Spinal cord (tissue), 9 donors: ENCODE measurements at regions not wholly inside any gene's neighbourhood (a gene's known extent, or its start where the extent isn't known, plus 50 kb on each side); places are given as distances from the start of the nearest gene placed in this dataset.

ENCODE experiments used
- DNase-seq, 6 donors: peaks; one replicate each; pipeline versions ENCODE4 v3.0.0 to v3.0.0-alpha.2; 2013 to 2015; ENCODE audit warnings: low spot score in 6 of 6, low read depth in 4 of 6
- H3K27ac ChIP-seq: one replicate; pipeline ENCODE4 v1.5.1; 2013; ENCODE audit warnings: low read depth, low read length, control low read depth
- H3K27me3 ChIP-seq: one replicate; pipeline ENCODE4 v1.6.1; 2013; ENCODE audit warnings: low read length; ENCODE audit not compliant: control insufficient read depth, insufficient read depth
- H3K36me3 ChIP-seq: one replicate; pipeline ENCODE4 v1.6.1; 2013; ENCODE audit warnings: low read length; ENCODE audit not compliant: control insufficient read depth, insufficient read depth
- H3K4me1 ChIP-seq: one replicate; pipeline ENCODE4 v1.6.1; 2013; ENCODE audit warnings: low read length; ENCODE audit not compliant: control insufficient read depth, insufficient read depth
- H3K4me3 ChIP-seq: one replicate; pipeline ENCODE4 v1.5.1; 2013; ENCODE audit warnings: low read depth, low read length, control low read depth
- H3K9me3 ChIP-seq: one replicate; pipeline ENCODE4 v1.6.1; 2013; ENCODE audit warnings: low read length; ENCODE audit not compliant: control insufficient read depth, insufficient read depth
- WGBS: methylation state at CpG from one replicate; pipeline ENCODE4 v1.1.5; 2013; ENCODE audit warnings: missing lambda C conversion rate; ENCODE audit not compliant: insufficient coverage; 5-methylcytosine and 5-hydroxymethylcytosine counted together
- donor health status: healthy.

- H3K4me3 ChIP-seq, result no peak overlapping the region
- DNase-seq, result no peak
- H3K36me3 ChIP-seq, result no peaks in the 10 kb centered on the region
- WGBS, result 100% methylated on average over 1 of the region's 4 CpGs
- no peak overlapping the region for H3K27ac ChIP-seq
- H3K4me1 ChIP-seq, result no peaks in the 10 kb centered on the region
- no peaks in the 10 kb centered on the region for H3K9me3 ChIP-seq
- no peaks in the 10 kb centered on the region for H3K27me3 ChIP-seq
Measured at GRCh38 chr1:96011606-96012005, 710.0 kb upstream of the PTBP2 start.

DNA sequence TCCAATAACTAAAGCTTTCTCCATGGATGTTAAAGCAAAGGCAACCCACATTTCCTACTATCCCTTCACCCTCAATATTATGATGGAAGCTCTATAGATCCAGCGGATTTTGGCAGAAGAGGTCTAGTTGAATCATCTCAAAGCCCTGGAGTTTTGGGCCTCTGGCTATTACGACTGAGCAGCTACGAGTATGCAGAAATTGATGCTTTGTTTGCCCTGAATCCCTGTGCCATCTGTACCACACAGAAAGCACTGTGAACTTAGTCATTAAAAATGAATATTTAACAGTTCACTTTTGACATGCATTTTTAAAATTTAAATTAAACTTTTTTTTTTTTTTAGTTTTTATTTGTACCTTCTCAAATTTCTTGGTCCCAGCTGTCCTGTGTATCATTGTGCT, 705.4 kb upstream of the PTBP2 start:
- Histone ChIP-seq H3K27ac (no peak overlapping the region), H3K27me3 (no peaks in the 10 kb centered on the region), H3K36me3 (no peaks in the 10 kb centered on the region), H3K9me3 (no peaks in the 10 kb centered on the region), H3K4me3 (no peak overlapping the region), H3K4me1 (no peaks in the 10 kb centered on the region)
- peak in 2 of 6 donors; percentile 40 to 43 for DNase-seq
- WGBS, result no CpG with 5 or more reads among the region's 3 CpGs

DNA sequence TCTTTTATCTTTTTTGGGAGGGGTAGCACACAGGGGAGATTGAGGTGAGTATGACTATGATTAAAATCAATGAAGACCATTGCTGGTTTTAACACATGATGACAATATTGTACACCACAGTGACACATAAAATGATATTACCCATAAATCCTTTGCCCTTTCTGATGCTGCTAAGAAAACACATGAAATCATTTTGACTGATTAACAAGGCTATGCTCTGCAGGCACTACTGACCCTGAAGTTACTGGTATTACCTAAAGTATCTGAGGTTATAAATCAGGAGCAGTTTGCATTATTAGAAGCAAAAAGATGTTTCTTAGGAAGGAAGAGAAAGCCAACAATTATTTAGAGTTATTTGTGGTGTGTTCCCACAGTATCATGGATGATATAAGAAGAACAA, 701.2 kb upstream of the PTBP2 start:
- no peaks in the 10 kb centered on the region for H3K4me1 ChIP-seq
- no peaks in the 10 kb centered on the region for H3K9me3 ChIP-seq
- H3K27ac ChIP-seq, result no peak overlapping the region
- H3K4me3 ChIP-seq, result no peak overlapping the region
- DNase-seq, result no peak
- H3K36me3 ChIP-seq, result no peaks in the 10 kb centered on the region
- no peaks in the 10 kb centered on the region for H3K27me3 ChIP-seq

DNA sequence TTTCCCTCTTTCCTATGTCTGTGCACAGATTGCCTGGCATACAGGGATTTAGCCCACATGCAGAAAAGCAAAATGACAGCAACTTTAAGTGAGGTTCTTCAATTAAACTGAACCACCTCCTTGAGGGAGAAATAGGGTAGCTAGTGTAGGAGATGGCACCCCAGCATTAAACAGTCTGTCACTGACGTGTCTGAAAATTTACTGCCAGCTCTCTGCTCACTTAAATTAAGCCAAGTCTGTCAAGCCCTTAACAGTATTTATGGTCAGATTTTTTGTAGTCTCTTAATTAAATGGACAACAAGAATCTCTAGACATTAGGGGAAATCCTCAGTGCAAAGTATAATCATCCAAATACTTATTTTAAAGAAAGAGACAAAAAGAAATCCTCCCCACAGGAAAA, 696.5 kb upstream of the PTBP2 start:
- no CpG with 5 or more reads among the region's 1 CpG for WGBS
- Histone ChIP-seq H3K27me3 (no peaks in the 10 kb centered on the region), H3K27ac (no peak overlapping the region), H3K4me1 (no peaks in the 10 kb centered on the region), H3K9me3 (peaks cover 4% of the 10 kb centered on the region), H3K36me3 (no peaks in the 10 kb centered on the region), H3K4me3 (no peak overlapping the region)
- no peak for DNase-seq

DNA sequence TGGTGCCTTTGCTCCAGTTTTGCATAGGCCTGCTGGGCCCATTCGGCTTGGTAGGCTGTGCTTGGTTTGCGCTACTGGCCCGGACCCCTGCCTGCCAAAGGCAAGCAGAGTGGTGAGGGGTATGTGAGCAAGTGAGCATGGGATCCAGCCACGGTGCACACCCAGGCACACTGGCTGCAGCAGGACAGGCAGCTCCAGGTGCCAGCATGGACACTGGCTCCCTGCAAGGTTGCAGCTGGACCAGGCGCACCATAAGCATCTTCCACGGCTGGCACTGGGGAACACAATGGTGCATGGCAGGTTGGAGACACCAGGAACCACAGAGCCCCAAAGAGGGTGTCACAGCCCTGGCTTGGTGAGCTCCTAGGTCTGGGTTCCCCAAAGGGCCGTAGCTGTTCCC, 693.5 kb upstream of the PTBP2 start:
- H3K9me3 ChIP-seq, result peaks cover 4% of the 10 kb centered on the region
- WGBS, result 92% methylated on average over 6 of the region's 7 CpGs
- no peak overlapping the region for H3K27ac ChIP-seq
- H3K36me3 ChIP-seq, result no peaks in the 10 kb centered on the region
- H3K4me3 ChIP-seq, result no peak overlapping the region
- H3K4me1 ChIP-seq, result no peaks in the 10 kb centered on the region
- DNase-seq, result no peak
- no peaks in the 10 kb centered on the region for H3K27me3 ChIP-seq

GRCh38 chr1:96030312-96030711, 691.3 kb upstream of the PTBP2 start:
- no peak for DNase-seq

DNA sequence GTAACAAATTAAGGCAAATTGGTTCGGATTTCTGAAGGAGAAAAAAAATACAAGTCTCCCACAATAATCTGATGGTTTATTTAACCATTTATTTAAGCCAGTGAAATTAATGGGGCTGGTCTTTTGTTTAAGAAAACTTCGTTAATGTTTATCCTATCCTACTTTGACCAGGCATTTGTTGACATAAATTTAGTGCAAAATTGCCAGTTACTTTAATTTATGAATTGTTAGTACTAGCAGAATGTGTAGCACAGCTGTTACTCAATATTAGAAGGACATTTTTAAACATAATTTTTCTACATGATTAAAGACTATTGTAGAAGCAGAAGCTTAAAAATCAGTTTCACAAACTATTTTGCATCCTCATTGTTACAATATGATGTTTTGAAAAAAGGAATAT, 687.6 kb upstream of the PTBP2 start:
- no peaks in the 10 kb centered on the region for H3K36me3 ChIP-seq
- whole genome bisulfite sequencing, result no CpG with 5 or more reads among the region's 2 CpGs
- no peak overlapping the region for H3K4me3 ChIP-seq
- H3K4me1 ChIP-seq, result no peaks in the 10 kb centered on the region
- no peak overlapping the region for H3K27ac ChIP-seq
- H3K9me3 ChIP-seq, result peaks cover 4% of the 10 kb centered on the region
- no peaks in the 10 kb centered on the region for H3K27me3 ChIP-seq
- DNase-seq, result no peak

More at GRCh38 chr1:96030312-96030711, 691.3 kb upstream of the PTBP2 start:
- H3K9me3 ChIP-seq, result peaks cover 4% of the 10 kb centered on the region
- no peaks in the 10 kb centered on the region for H3K4me1 ChIP-seq
- WGBS, result no CpG with 5 or more reads among the region's 1 CpG
- no peaks in the 10 kb centered on the region for H3K27me3 ChIP-seq
- no peak overlapping the region for H3K4me3 ChIP-seq
- no peak overlapping the region for H3K27ac ChIP-seq
- no peaks in the 10 kb centered on the region for H3K36me3 ChIP-seq

DNA sequence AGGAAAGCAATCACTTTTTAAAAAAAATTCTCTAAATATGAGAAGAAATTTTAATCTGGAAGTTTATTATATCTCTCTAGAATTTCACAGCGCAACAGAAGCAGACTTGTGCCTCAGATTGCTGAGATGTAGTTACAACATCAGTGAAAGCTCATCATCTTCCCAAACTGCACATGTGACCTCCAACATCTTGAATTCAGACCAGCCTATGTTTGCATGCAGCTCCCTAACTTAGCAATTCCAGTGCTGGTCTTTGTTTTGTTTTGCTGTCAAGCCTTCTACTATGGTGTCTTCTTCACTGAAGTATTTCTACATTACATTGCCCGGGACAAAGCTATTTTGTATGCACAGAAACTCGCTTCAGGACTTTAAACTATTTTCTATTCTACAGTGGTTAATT, 684.8 kb upstream of the PTBP2 start:
- Histone ChIP-seq H3K27ac (no peak overlapping the region), H3K4me1 (no peaks in the 10 kb centered on the region), H3K4me3 (no peak overlapping the region), H3K9me3 (no peaks in the 10 kb centered on the region), H3K36me3 (no peaks in the 10 kb centered on the region), H3K27me3 (no peaks in the 10 kb centered on the region)
- peak in 1 of 6 donors; percentile 26 for DNase-seq
- 100% methylated on average over 1 of the region's 3 CpGs for WGBS

DNA sequence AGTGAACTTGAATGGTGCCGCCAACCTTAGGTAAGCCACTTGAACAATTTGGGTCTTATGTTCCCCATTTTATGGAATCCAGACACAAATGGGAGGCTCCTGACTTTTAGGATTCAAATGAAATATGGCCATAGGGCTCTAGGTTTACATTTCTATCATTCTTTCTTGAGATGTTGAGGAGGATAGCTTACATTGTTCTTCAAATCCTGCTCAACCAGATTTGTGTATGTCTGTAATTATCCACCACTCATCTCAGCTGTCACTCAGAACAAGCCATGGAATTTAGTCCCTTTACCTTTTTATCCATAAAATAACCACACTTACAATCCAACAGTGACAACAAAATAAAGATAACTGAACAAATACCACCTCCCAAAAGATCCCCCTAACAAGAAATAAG, 682.9 kb upstream of the PTBP2 start:
- Histone ChIP-seq H3K27ac (no peak overlapping the region), H3K9me3 (no peaks in the 10 kb centered on the region), H3K27me3 (no peaks in the 10 kb centered on the region), H3K4me3 (no peak overlapping the region), H3K4me1 (no peaks in the 10 kb centered on the region), H3K36me3 (no peaks in the 10 kb centered on the region)
- no CpG with 5 or more reads among the region's 1 CpG for WGBS
- DNase-seq, result no peak

DNA sequence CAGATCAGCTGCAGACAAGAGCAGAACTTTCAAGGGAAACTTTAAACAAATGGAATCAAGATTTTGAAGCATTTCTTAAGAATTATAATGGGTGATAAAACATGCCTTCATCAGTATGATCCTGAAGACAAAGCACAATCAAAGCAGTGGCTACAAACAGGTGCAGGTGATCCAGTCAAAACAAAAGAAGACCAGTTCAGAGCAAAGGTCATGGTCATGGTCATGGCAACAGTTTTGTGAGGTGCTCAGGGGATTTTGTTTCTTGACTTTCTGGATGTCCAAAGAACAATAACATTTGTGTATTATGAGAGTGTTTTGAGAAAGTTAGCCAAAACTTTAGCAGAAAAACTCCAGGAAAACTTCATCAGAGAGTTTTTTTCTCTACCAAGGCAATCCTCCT, 681.7 kb upstream of the PTBP2 start:
- Histone ChIP-seq H3K27me3 (no peaks in the 10 kb centered on the region), H3K9me3 (no peaks in the 10 kb centered on the region), H3K4me3 (no peak overlapping the region), H3K36me3 (no peaks in the 10 kb centered on the region), H3K27ac (no peak overlapping the region), H3K4me1 (no peaks in the 10 kb centered on the region)
- no peak for DNase-seq

DNA sequence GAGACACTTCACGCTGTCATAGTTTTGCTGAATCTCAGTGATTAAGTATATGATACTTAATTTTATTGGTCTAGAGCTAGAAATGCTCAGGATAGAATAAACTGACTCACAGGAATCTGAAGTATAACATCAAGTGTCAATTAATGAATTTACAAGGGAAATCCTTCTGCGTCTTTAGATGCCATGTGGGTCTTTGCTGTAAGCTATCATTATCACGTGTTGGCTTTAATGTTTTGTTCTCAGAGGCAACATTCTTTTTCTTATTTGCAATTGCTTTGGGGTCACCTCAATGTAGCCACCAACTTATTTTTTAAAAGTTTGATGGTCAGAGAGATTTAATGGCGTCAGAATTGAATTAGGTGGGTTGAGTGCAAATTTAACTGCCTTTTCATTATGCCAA, 680.1 kb upstream of the PTBP2 start:
- H3K27ac ChIP-seq, result no peak overlapping the region
- DNase-seq, result no peak
- no peaks in the 10 kb centered on the region for H3K36me3 ChIP-seq
- H3K9me3 ChIP-seq, result no peaks in the 10 kb centered on the region
- H3K4me3 ChIP-seq, result no peak overlapping the region
- H3K4me1 ChIP-seq, result no peaks in the 10 kb centered on the region
- 83% methylated on average over 1 of the region's 4 CpGs for WGBS
- no peaks in the 10 kb centered on the region for H3K27me3 ChIP-seq
